ENCODE measurements at regions not wholly inside any gene's neighbourhood (a gene's known extent, or its start where the extent isn't known, plus 50 kb on each side); places are given as distances from the start of the nearest gene placed in this dataset.
"Not testable (repeated sequence)": the region's sequence is repeated elsewhere in the genome, so short reads cannot be mapped to it uniquely, and the experiment has no call there.

DNA sequence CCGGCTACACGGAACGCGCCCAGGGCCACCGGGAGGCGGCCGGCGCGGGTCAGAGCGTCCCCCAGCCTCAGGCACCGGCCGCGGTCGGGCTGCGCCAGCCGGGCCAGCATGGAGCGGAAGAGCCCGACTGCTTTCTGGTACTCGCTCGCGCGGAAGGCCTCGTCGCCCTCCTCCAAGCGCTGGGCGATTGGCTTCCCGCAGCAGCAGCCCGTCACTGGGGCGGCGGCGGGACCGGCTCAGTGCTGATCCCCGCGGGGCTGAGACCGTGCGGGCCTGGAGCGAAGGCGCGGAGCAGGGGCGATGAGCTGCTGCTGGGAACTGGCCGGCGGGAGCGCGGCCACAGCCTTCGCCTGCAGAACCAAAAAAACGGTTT, 92.8 kb downstream of the POTEC start:
- TF ChIP-seq, protein P1, sequence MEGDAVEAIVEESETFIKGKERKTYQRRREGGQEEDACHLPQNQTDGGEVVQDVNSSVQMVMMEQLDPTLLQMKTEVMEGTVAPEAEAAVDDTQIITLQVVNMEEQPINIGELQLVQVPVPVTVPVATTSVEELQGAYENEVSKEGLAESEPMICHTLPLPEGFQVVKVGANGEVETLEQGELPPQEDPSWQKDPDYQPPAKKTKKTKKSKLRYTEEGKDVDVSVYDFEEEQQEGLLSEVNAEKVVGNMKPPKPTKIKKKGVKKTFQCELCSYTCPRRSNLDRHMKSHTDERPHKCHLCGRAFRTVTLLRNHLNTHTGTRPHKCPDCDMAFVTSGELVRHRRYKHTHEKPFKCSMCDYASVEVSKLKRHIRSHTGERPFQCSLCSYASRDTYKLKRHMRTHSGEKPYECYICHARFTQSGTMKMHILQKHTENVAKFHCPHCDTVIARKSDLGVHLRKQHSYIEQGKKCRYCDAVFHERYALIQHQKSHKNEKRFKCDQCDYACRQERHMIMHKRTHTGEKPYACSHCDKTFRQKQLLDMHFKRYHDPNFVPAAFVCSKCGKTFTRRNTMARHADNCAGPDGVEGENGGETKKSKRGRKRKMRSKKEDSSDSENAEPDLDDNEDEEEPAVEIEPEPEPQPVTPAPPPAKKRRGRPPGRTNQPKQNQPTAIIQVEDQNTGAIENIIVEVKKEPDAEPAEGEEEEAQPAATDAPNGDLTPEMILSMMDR (IDR thresholded peaks at IDR 0.05): not testable (repeated sequence)
- not testable (repeated sequence) for TF ChIP-seq EZH2 (IDR thresholded peaks at IDR 0.05; ENCODE audit: borderline replicate concordance, insufficient read depth, low read depth, low read length, poor library complexity, severe bottlenecking)

Data from B cell (primary cell).